Activated naive CD4-positive, alpha-beta T cell treated with Interleukin-2 at 50 U/mL for 16 hours (primary cell): ENCODE measurements at regions not wholly inside any gene's neighbourhood (a gene's known extent, or its start where the extent isn't known, plus 50 kb on each side); places are given as distances from the start of the nearest gene placed in this dataset.

Experiments
- DNase-seq: peaks from one replicate; pipeline ENCODE4 v3.0.0-alpha.2; 2020

DNA sequence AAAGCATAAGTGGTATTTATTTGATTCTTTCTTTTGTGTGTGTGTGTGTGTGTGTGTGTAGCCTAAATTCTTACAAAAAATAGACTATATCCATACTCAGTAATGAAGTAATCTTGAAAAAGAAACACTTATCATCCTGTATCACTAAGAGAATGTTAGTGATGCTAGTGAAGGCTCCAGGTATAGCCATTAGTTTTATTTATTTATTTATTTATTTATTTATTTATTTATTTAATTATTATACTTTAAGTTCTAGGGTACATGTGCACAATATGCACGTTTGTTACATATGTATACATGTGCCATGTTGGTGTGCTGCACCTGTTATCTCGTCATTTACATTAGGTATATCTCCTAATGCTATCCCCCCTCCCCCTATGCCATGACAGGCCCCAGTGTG lies 436.0 kb downstream of the HTR7 start:
- no peak for DNase-seq

DNA sequence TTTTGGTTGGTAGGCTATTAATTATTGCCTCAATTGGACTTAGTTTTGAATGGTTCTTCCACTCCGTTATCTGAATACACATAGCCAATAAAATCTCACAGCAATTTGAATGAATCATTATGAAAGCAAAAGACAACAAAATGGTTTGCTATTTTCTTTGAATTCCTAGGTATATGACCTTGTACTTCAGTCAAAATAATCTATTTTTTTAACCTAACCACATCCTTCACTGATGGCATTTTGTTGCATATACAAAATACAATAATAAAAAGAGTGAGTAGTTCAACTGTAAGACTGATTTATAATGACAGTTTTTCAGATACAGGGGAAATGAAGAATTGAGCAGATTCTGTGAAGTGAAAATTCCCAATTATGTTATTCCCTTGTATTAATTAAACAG lies 433.1 kb downstream of the HTR7 start:
- DNase-seq = no peak

DNA sequence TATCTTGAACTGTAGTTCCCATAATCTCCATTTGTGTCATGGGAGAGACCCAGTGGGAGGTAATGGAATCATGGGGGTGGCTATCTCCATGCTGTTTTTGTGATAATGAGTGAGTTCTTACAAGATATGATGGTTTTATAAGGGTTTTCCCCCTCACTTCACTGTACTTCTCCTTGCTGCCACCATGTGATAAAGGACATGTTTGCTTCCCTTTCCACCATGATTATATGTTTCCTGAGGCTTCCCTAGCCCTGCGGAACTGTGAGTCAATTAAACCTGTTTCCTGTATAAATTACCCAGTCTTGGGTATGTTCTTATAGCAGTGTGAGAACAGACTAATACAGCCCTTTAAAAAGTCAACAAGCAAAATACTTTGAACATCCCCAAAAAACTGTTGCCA lies 427.7 kb downstream of the HTR7 start:
- no peak for DNase-seq

GRCh38 chr10:90432866-90433265 lies 425.0 kb downstream of the HTR7 start:
- no peak for DNase-seq

- no peak for DNase-seq
These were observed 422.5 kb downstream of the HTR7 start for GRCh38 chr10:90435296-90435695.

DNA sequence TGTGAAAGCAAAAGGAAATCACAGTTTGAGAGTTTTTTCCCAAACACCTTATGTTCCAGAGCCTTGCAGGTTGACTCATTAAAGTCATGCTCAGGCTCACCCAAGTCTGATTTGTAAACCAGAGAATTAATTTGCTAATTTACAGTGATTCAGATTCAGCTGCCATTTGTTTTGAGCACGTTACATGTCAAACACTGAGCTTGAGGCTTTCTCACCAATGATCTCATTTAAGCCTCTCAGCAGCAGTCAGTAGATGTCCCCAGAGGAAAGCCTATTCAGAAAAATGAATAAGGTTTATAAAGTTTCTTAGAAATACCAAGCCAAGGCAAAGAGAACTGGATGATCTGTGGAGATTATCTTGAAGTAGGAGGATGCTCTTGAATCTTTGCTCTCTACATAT lies 420.4 kb downstream of the HTR7 start:
- DNase-seq = no peak

DNA sequence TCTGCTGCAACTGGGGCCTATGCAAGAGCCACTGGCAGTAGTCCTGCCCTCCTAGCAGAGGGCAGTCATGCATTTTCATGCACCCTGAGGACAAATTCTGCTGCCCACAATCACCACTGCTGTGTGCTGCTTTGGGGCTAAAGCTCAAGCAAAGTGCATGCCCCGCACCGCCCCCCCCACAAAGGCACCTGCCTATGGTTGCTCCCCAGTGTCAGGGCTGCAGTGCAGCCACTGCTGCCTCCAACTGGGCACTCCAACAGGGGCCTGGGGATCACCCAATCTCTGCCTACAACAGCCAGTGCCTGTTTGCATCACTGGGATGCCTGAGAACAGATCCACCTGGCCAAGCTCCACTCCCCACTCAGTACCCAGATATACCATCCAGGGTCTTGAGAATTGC lies 417.0 kb downstream of the HTR7 start:
- no peak for DNase-seq

- no peak for DNase-seq
These were observed 414.5 kb downstream of the HTR7 start for GRCh38 chr10:90443342-90443741.

- no peak for DNase-seq
These were observed 410.0 kb downstream of the HTR7 start for GRCh38 chr10:90447831-90448230.

GRCh38 chr10:90450797-90451196 lies 407.0 kb downstream of the HTR7 start:
- DNase-seq = no peak

- no peak for DNase-seq
These were observed 406.6 kb downstream of the HTR7 start for GRCh38 chr10:90451283-90451682.

GRCh38 chr10:90458054-90458453 lies 399.8 kb downstream of the HTR7 start:
- no peak for DNase-seq

DNA sequence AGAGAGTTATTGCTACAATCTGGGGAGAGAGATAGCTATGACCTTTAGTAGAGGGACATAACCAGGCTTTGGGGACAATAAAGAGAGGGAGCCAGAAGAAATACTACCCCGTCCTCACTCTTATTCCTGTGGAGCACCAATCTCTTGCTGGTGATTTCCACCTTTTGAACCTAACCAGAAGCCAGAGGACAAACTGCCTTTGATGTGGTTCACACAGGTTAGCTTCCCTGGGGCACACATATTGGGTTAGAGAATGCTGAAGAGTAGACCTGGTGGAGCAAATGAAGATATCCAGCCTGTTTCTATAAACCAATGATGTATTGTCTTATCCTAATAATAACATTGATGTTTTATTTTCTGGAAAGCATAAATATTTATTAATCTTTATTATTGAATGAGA lies 399.3 kb downstream of the HTR7 start:
- DNase-seq = no peak

DNA sequence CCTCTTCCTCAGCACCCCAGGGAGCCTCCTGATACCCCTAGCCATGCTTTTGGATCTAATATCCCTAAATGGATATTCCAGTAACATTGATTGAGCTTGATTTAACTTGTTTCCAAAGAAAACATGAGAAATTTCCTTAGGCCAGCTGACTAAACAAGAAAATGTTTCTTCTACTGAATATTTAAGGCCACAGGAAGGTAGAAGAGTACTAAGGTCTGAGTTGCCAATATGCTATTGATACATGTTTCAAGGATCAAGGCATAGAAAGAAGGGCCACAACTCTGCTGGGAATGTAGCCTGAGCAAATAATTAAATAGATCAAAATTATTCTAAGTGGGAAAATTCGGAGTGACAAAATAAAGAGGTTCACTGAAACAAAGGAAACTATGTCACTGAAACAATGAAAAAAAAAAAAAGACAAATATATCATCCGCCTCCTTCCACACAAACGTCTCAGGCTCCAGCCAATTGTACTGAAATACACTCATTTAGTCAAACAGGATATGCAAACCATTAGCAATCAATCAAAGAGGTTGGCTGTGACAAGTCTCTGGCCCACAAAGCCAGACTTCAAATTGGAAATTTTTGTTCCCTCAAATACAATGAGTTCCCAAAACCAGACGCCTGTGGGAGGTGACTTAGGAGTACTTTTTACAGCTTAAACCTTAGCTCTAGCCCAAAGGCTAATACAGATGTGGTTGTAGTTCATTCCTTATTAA lies 396.2 kb downstream of the HTR7 start:
- DNase-seq = no peak

DNA sequence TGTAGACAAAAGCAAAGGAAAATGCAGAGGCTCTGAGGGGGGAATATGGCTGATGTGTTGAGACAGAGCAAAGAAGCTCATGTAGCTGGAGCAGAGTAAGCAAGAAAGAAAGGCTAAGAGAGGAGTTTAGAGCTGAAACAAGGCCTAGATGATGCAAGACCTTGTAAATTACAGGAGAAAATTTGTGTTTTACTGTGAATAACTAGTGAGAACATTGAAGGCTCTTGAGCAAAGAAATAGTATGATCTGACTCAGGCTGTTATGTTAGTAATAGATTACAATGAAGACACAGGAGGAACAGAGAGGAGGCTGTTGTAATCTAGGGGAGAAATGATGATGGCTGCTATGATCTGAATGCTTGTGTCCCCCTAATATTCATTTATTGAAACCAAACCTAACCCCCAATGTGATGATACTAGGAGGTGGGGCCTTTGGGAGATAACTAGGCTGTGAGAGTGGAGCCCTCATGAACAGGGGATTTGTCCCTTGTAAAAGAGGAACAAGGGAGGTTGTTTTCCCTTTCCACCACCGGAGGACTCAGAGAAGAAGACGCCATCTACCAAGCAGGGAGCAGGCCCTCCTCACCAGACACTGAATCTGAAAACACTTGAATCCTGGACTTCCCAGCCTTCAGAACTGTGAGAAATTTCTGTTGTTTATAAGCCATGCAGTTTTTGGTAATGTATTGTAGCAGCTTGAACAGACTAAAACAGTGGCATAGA lies 394.9 kb downstream of the HTR7 start:
- no peak for DNase-seq

- DNase-seq = no peak
These were observed 393.5 kb downstream of the HTR7 start for GRCh38 chr10:90464329-90464728.

GRCh38 chr10:90470966-90471365 lies 386.9 kb downstream of the HTR7 start:
- DNase-seq = no peak

GRCh38 chr10:90480466-90480865 lies 377.4 kb downstream of the HTR7 start:
- DNase-seq = no peak

DNA sequence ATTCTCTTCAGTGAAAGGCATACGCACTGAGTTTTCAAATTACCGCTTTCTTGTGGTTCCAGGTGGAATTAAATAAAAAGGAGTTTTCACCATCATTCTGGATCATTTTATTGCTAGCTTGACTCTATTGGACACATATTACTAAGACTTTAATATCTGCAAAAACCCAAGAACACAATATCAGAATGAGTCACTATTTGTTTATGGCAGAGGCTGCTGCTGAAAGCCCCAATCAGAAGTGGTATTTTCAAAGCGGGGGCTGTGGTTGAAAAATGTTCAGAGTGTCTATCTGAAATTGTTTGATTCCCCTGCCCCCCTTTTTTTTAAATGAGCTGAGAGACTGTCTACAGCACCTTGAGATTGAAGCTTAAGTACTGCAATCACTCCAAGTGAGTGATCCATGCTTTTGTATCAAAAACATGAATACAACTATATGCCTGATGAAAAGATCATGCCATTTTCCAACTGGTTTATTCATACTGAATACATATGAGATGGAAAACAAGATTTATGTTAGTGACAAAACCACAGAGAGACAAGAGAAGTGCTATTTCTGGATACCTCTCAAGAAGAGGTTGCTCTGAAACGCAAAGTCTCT lies 376.4 kb downstream of the HTR7 start:
- no peak for DNase-seq

- DNase-seq = no peak
These were observed 373.3 kb downstream of the HTR7 start for GRCh38 chr10:90484518-90484917.

DNA sequence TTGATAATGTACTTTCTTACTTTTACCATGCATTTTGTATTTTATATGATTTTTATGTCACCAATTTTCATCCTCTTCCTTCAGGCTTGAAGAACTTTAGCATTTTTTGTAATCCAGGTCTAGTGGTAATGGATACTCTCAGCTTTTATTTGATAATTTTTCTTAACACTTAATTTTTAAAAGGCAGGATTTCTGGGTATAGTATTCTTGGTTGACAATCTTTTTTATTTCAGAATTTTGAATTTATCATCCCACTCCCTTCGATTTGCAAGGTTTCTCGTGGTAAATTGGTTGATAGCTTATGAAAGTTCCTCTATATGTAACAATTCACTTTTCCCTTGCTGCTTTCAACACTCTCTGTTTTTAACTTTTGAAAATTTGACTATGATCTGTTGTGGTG lies 363.7 kb downstream of the HTR7 start:
- DNase-seq = no peak

GRCh38 chr10:90504172-90504571 lies 353.7 kb downstream of the HTR7 start:
- no peak for DNase-seq

- DNase-seq = no peak
These were observed 331.1 kb downstream of the HTR7 start for GRCh38 chr10:90526721-90527120.

- no peak for DNase-seq
These were observed 327.3 kb downstream of the HTR7 start for GRCh38 chr10:90530521-90530920.
